ENCODE measurements at regions not wholly inside any gene's neighbourhood (a gene's known extent, or its start where the extent isn't known, plus 50 kb on each side); places are given as distances from the start of the nearest gene placed in this dataset.

- no peak for DNase-seq
These were observed 91.9 kb downstream of the IRF8 start for GRCh38 chr16:85990861-85991301.

GRCh38 chr16:85991425-85991824 is 92.5 kb downstream of the IRF8 start:
- no peak for DNase-seq

- DNase-seq = no peak
These were observed 92.9 kb downstream of the IRF8 start for GRCh38 chr16:85991856-85992255.

GRCh38 chr16:85992359-85992758 is 93.4 kb downstream of the IRF8 start:
- no peak for DNase-seq

GRCh38 chr16:85992779-85993178 is 93.8 kb downstream of the IRF8 start:
- DNase-seq = no peak

- DNase-seq = peak in 1 of 3 donors; percentile 43
These were observed 95.8 kb downstream of the IRF8 start for GRCh38 chr16:85994492-85995490.

GRCh38 chr16:85995541-85996423 is 96.8 kb downstream of the IRF8 start:
- DNase-seq = peak in 1 of 3 donors; percentile 51

- DNase-seq = no peak
These were observed 97.9 kb downstream of the IRF8 start for GRCh38 chr16:85996843-85997242.

- DNase-seq = no peak
These were observed 99.4 kb downstream of the IRF8 start for GRCh38 chr16:85998171-85998867.

GRCh38 chr16:85998868-85999729 is 100.1 kb downstream of the IRF8 start:
- DNase-seq = no peak

- no peak for DNase-seq
These were observed 100.8 kb downstream of the IRF8 start for GRCh38 chr16:85999778-86000177.

- DNase-seq = no peak
These were observed 103.4 kb downstream of the IRF8 start for GRCh38 chr16:86002178-86002900.

GRCh38 chr16:86007524-86007923 is 108.6 kb downstream of the IRF8 start:
- no peak for DNase-seq

- no peak for DNase-seq
These were observed 111.7 kb downstream of the IRF8 start for GRCh38 chr16:86010680-86011141.

- no peak for DNase-seq
These were observed 112.6 kb downstream of the IRF8 start for GRCh38 chr16:86011532-86011931.

- DNase-seq = no peak
These were observed 113.3 kb downstream of the IRF8 start for GRCh38 chr16:86012221-86012620.

- DNase-seq = no peak
These were observed 114.9 kb downstream of the IRF8 start for GRCh38 chr16:86013867-86014266.

GRCh38 chr16:86015606-86016005 is 116.6 kb downstream of the IRF8 start:
- no peak for DNase-seq

GRCh38 chr16:86016201-86016965 is 117.4 kb downstream of the IRF8 start:
- DNase-seq = peak; percentile 45 to 82 (median 74)

Data from muscle of back (tissue), 3 donors.